ENCODE measurements at regions not wholly inside any gene's neighbourhood (a gene's known extent, or its start where the extent isn't known, plus 50 kb on each side); places are given as distances from the start of the nearest gene placed in this dataset.
"Not testable (repeated sequence)": the region's sequence is repeated elsewhere in the genome, so short reads cannot be mapped to it uniquely, and the experiment has no call there.

- Histone ChIP-seq H3K4me3 (no peak overlapping the region), H3K4me1 (no peaks in the 10 kb centered on the region), H3K27ac (no peak overlapping the region), H3K9me3 (peaks cover 0 to 33% (median 13%) of the 10 kb centered on the region in 12 donors), H3K27me3 (no peaks in the 10 kb centered on the region), H3K36me3 (no peaks in the 10 kb centered on the region)
- no peak for TF ChIP-seq CTCF (IDR thresholded peaks at IDR 0.05)
- TF ChIP-seq POLR2A (IDR thresholded peaks at IDR 0.05): no peak
- 61 to 73% (median 65%) methylated on average over 2 of the region's 2 CpGs for WGBS, 4 donors
- intact Hi-C loops (cut with DNase I): no loop called here
- ATAC-seq: no peak
- DNase-seq: no peak
Measured at GRCh38 chr6:82458705-82459104, 95.1 kb downstream of the TPBG start.

GRCh38 chr6:82461536-82461935 lies 97.9 kb downstream of the TPBG start:
- no peaks in the 10 kb centered on the region for H3K36me3 ChIP-seq
- H3K9me3 ChIP-seq: peaks cover 0 to 14% (median 0%) of the 10 kb centered on the region in 12 donors
- ATAC-seq (no peak), DNase-seq (no peak)
- no peak for TF ChIP-seq CTCF (IDR thresholded peaks at IDR 0.05)
- no peak for TF ChIP-seq POLR2A (IDR thresholded peaks at IDR 0.05)
- 77 to 90% (median 87%) methylated on average over 1 of the region's 1 CpG for WGBS, 4 donors
- intact Hi-C loops (cut with DNase I): no loop called here
- no peaks in the 10 kb centered on the region for H3K27me3 ChIP-seq
- no peak overlapping the region for H3K4me3 ChIP-seq
- H3K27ac ChIP-seq: no peak overlapping the region
- no peaks in the 10 kb centered on the region for H3K4me1 ChIP-seq

GRCh38 chr6:82467338-82467737 lies 103.7 kb downstream of the TPBG start:
- Histone ChIP-seq H3K27ac (no peak overlapping the region), H3K36me3 (no peaks in the 10 kb centered on the region), H3K4me1 (no peaks in the 10 kb centered on the region), H3K4me3 (no peak overlapping the region), H3K9me3 (peaks cover 0 to 37% (median 0%) of the 10 kb centered on the region in 12 donors), H3K27me3 (no peaks in the 10 kb centered on the region)
- ATAC-seq: no peak
- DNase-seq: no peak
- TF ChIP-seq CTCF (IDR thresholded peaks at IDR 0.05): no peak
- TF ChIP-seq POLR2A (IDR thresholded peaks at IDR 0.05): no peak
- intact Hi-C loops (cut with DNase I): no loop called here

- ATAC-seq; H3K27me3 ChIP-seq; H3K4me3 ChIP-seq; H3K27ac ChIP-seq; H3K36me3 ChIP-seq; DNase-seq; H3K4me1 ChIP-seq; intact Hi-C loops (cut with DNase I): not testable (repeated sequence)
- WGBS, 4 donors: 87 to 96% (median 91%) methylated on average over 4 to 8 of the region's 8 CpGs
- H3K9me3 ChIP-seq: peaks cover 0 to 42% (median 0%) of the 10 kb centered on the region in 12 donors
Measured at GRCh38 chr6:82470123-82470522, 106.5 kb downstream of the TPBG start.

- H3K36me3 ChIP-seq; H3K4me1 ChIP-seq; H3K4me3 ChIP-seq; ATAC-seq; H3K27ac ChIP-seq; H3K27me3 ChIP-seq; DNase-seq; intact Hi-C loops (cut with DNase I): not testable (repeated sequence)
- peaks cover 0 to 11% (median 0%) of the 10 kb centered on the region in 12 donors for H3K9me3 ChIP-seq
- 85 to 91% (median 90%) methylated on average over 5 of the region's 5 CpGs for WGBS, 4 donors
Measured at GRCh38 chr6:82475106-82475505, 111.5 kb downstream of the TPBG start.
